ENCODE measurements at regions not wholly inside any gene's neighbourhood (a gene's known extent, or its start where the extent isn't known, plus 50 kb on each side); places are given as distances from the start of the nearest gene placed in this dataset.
"Not testable (repeated sequence)": the region's sequence is repeated elsewhere in the genome, so short reads cannot be mapped to it uniquely, and the experiment has no call there.

- TF ChIP-seq CTCF (IDR thresholded peaks at IDR 0.05) (no peak), EP300 (IDR thresholded peaks at IDR 0.05) (no peak), POLR2A (IDR thresholded peaks at IDR 0.05) (no peak), POLR2AphosphoS5 (IDR thresholded peaks at IDR 0.05) (no peak)
- intact Hi-C loops (cut with DNase I; ENCODE audit: low total_unique reads): no loop called here
- Histone ChIP-seq H3K4me1 (peaks cover 0 to 3% (median 0%) of the 10 kb centered on the region in 4 donors), H3K4me3 (no peak overlapping the region), H3K27me3 (peaks cover 0 to 1% (median 0%) of the 10 kb centered on the region in 3 donors), H3K27ac (no peak overlapping the region), H3K36me3 (peaks cover 0 to 4% (median 0%) of the 10 kb centered on the region in 4 donors), H3K9me3 (no peaks in the 10 kb centered on the region)
- no peak for DNase-seq
- 80 to 92% (median 82%) methylated on average over 6 of the region's 6 CpGs for WGBS, 5 donors
Measured at GRCh38 chr7:152931633-152932032, 172.1 kb downstream of the ACTR3B start.

GRCh38 chr7:152937282-152937681 is 177.7 kb downstream of the ACTR3B start:
- Histone ChIP-seq H3K27me3 (no peaks in the 10 kb centered on the region), H3K9me3 (no peaks in the 10 kb centered on the region), H3K27ac (no peak overlapping the region), H3K36me3 (peaks cover 0 to 4% (median 0%) of the 10 kb centered on the region in 4 donors), H3K4me3 (no peak overlapping the region), H3K4me1 (no peaks in the 10 kb centered on the region)
- DNase-seq: no peak
- no peak for TF ChIP-seq POLR2A (IDR thresholded peaks at IDR 0.05)
- intact Hi-C loops (cut with DNase I; ENCODE audit: low total_unique reads): no loop called here
- WGBS, 5 donors: 53 to 77% (median 55%) methylated on average over 1 of the region's 1 CpG

DNA sequence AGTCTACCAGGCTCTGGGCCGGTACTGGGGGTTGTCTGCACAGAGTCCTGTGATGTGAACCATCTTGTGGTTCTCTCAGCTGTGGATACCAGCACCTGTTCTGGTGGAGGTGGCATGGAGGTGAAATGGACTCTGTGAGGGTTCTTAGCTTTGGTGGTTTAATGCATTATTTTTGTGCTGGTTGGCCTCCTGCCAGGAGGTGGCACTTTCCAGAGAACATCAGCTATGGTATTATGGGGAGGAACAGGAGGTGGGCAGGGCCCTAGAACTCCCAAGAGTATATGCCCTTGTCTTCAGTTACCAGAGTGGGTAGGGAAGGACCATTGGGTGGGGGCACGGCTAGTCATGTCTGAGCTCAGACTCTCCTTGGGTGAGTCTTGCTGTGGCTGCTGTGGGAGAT is 187.1 kb downstream of the ACTR3B start:
- H3K27me3 ChIP-seq; H3K4me1 ChIP-seq; H3K4me3 ChIP-seq; H3K27ac ChIP-seq; DNase-seq; intact Hi-C loops (cut with DNase I; ENCODE audit: low total_unique reads); H3K9me3 ChIP-seq; H3K36me3 ChIP-seq: not testable (repeated sequence)
- 86 to 100% (median 94%) methylated on average over 2 of the region's 2 CpGs for WGBS, 5 donors

DNA sequence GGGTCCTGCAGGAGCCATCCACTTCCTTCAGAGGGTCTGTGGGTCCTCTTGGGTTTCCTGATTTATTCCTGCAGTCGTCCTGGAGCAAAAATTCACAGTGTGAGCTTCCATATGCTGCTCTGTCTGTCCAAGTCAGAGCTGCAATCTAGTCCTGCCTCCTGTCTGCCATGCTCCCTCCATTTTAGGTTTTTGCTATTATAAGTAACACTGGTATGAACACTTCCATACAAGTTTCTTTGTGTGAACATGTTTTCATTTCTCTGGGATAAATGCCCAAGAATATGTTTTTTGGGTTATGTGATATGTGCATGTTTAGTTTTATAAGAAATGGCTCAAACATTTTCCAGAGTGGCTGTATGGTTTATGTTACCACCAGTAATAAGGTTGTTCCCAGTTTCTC is 188.1 kb downstream of the ACTR3B start:
- no peaks in the 10 kb centered on the region for H3K9me3 ChIP-seq
- DNase-seq: no peak
- H3K4me1 ChIP-seq: no peaks in the 10 kb centered on the region
- 15 to 72% (median 53%) methylated on average over 1 of the region's 1 CpG for WGBS, 5 donors
- intact Hi-C loops (cut with DNase I; ENCODE audit: low total_unique reads): no loop called here
- no peak overlapping the region for H3K4me3 ChIP-seq
- H3K27ac ChIP-seq: no peak overlapping the region
- no peaks in the 10 kb centered on the region for H3K36me3 ChIP-seq
- TF ChIP-seq EP300 (IDR thresholded peaks at IDR 0.05): no peak
- no peak for TF ChIP-seq POLR2A (IDR thresholded peaks at IDR 0.05)
- TF ChIP-seq POLR2AphosphoS5 (IDR thresholded peaks at IDR 0.05): no peak
- no peak for TF ChIP-seq CTCF (IDR thresholded peaks at IDR 0.05)
- H3K27me3 ChIP-seq: no peaks in the 10 kb centered on the region

DNA sequence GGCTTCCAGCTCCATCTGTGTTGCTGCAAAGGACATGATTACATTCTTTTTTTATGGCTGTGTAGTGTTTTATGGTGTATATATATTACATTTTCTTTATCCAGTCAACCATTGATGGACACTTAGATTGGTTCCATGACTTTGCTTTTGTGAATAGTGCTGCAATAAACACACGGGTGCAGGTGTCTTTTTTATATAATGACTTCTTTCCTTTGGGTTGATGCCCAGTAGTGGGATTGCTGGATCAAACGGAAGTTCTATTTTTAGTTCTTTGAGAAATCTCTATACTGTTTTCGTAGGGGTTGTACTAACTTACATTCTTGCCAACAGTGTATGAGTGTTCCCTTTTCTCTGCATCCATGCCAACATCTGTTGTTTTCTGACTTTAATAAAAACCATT is 189.7 kb downstream of the ACTR3B start:
- 46 to 71% (median 56%) methylated on average over 3 of the region's 3 CpGs for WGBS, 5 donors
- no peaks in the 10 kb centered on the region for H3K36me3 ChIP-seq
- H3K27me3 ChIP-seq: no peaks in the 10 kb centered on the region
- no peaks in the 10 kb centered on the region for H3K9me3 ChIP-seq
- intact Hi-C loops (cut with DNase I; ENCODE audit: low total_unique reads): no loop called here
- H3K27ac ChIP-seq: no peak overlapping the region
- TF ChIP-seq POLR2AphosphoS5 (IDR thresholded peaks at IDR 0.05) (no peak), POLR2A (IDR thresholded peaks at IDR 0.05) (no peak), EP300 (IDR thresholded peaks at IDR 0.05) (no peak), CTCF (IDR thresholded peaks at IDR 0.05) (no peak)
- no peak overlapping the region for H3K4me3 ChIP-seq
- no peaks in the 10 kb centered on the region for H3K4me1 ChIP-seq
- no peak for DNase-seq
